PC-3 (cell line): ENCODE measurements at regions not wholly inside any gene's neighbourhood (a gene's known extent, or its start where the extent isn't known, plus 50 kb on each side); places are given as distances from the start of the nearest gene placed in this dataset.

Source experiments
- CTCF ChIP-seq: fragments of 300-600 bp; sonication (generic); conservative IDR thresholded peaks from 2 replicates; pipeline ENCODE4 v1.5.1; 2017; ENCODE audit warnings: antibody characterized with exemption, low read depth, mild to moderate bottlenecking, low read length
- EZH2 ChIP-seq: fragments of 300-600 bp; sonication (generic); IDR thresholded peaks from one replicate; pipeline ENCODE4 v1.6.1; 2017; ENCODE audit warnings: antibody characterized with exemption, mild to moderate bottlenecking, low read length; ENCODE audit not compliant: unreplicated experiment
- EZH2phosphoT487 ChIP-seq: fragments of 300-600 bp; sonication (generic); IDR thresholded peaks from 2 replicates; pipeline ENCODE4 v1.6.1; 2018; ENCODE audit warnings: mild to moderate bottlenecking, antibody characterized with exemption, low read length, borderline replicate concordance

- TF ChIP-seq CTCF, result no peak
- no peak for TF ChIP-seq EZH2phosphoT487
- TF ChIP-seq EZH2, result no peak
Observed at GRCh38 chr6:134730013-134730412, 219.9 kb downstream of the ALDH8A1 start.
